H1 (cell line): ENCODE measurements at regions not wholly inside any gene's neighbourhood (a gene's known extent, or its start where the extent isn't known, plus 50 kb on each side); places are given as distances from the start of the nearest gene placed in this dataset.

Experiments
- CTCF ChIA-PET: fragments of 300-600 bp; sonication (Branson Sonifier 250); formaldehyde crosslinking; loops from one replicate; lab custom pipeline; 2021; ENCODE audit not compliant: partially characterized antibody; lab: Charles Lee
- POLR2A ChIA-PET: fragments of 300-600 bp; sonication (Branson Sonifier 250); formaldehyde crosslinking; loops from one replicate; lab custom pipeline; 2021; ENCODE audit warnings: inconsistent platforms; ENCODE audit not compliant: partially characterized antibody; lab: Charles Lee
- DNase-seq, 2 experiments: peaks; one replicate each; pipeline versions ENCODE4 v3.0.0 to v3.0.0-alpha.2; 2010 to 2022; ENCODE audit warnings: low spot score in 2 of 2, low read depth in 1 of 2, mixed read lengths in 1 of 2
- FAIRE-seq: peaks from 2 replicates; lab custom pipeline; 2011; peaks lifted over from hg19 to GRCh38; lab: Jason Lieb, UNC
- H2AFZ ChIP-seq: 2 replicates; pipeline ENCODE4 v1.8.1; 2012; ENCODE audit warnings: low read length, inconsistent platforms
- H2AK5ac ChIP-seq: 2 replicates; pipeline ENCODE4 v1.6.1; 2013; ENCODE audit warnings: low read depth, low read length
- H2BK120ac ChIP-seq: replicated peaks from 2 replicates; pipeline ENCODE3; 2013; ENCODE audit warnings: low read depth, low read length, inconsistent platforms
- H2BK12ac ChIP-seq: 2 replicates; pipeline ENCODE4 v1.6.1; 2013; ENCODE audit warnings: low read depth, low read length
- H2BK15ac ChIP-seq: 2 replicates; pipeline ENCODE4 v1.6.1; 2013; ENCODE audit warnings: low read length
- H2BK20ac ChIP-seq: 2 replicates; pipeline ENCODE4 v1.6.1; 2013; ENCODE audit warnings: low read length
- H2BK5ac ChIP-seq: 2 replicates; pipeline ENCODE4 v1.6.1; 2013; ENCODE audit warnings: low read depth, low read length
- H3K14ac ChIP-seq: 2 replicates; pipeline ENCODE4 v1.6.1; 2013; ENCODE audit warnings: inconsistent platforms; ENCODE audit not compliant: insufficient read length
- H3K18ac ChIP-seq: 2 replicates; pipeline ENCODE4 v1.6.1; 2013; ENCODE audit warnings: low read length; ENCODE audit errors: extremely low read depth
- H3K23ac ChIP-seq: 2 replicates; pipeline ENCODE4 v1.6.1; 2013; ENCODE audit warnings: inconsistent platforms; ENCODE audit not compliant: insufficient read length
- H3K23me2 ChIP-seq: 2 replicates; pipeline ENCODE4 v1.6.1; 2013; ENCODE audit warnings: low read depth, low read length
- H3K27ac ChIP-seq: 2 replicates; pipeline ENCODE4 v1.6.1; 2011; ENCODE audit warnings: low read depth, low read length, inconsistent platforms
- H3K27me3 ChIP-seq, 4 experiments: replicated peaks in 1 of 4; 1 replicate in 1 of 4; 2 replicates in 3 of 4; pipeline versions ENCODE4 v1.6.1 to v1.8.1; 2011 to 2013; ENCODE audit warnings: low read length in 3 of 4, mild to moderate bottlenecking in 3 of 4, inconsistent platforms in 2 of 4, mixed read lengths in 2 of 4, moderate library complexity in 1 of 4; ENCODE audit not compliant: control insufficient read depth in 3 of 4, insufficient read depth in 3 of 4; ENCODE audit errors: extremely low read depth in 1 of 4
- H3K36me3 ChIP-seq, 4 experiments: 2 replicates each; pipeline versions ENCODE4 v1.6.1 to v1.8.1; 2011 to 2013; ENCODE audit warnings: mild to moderate bottlenecking in 4 of 4, low read length in 3 of 4, moderate library complexity in 2 of 4, control low read depth in 1 of 4, inconsistent platforms in 1 of 4; ENCODE audit not compliant: insufficient read depth in 4 of 4, control insufficient read depth in 2 of 4
- H3K4ac ChIP-seq: replicated peaks from 2 replicates; pipeline ENCODE3; 2013; ENCODE audit warnings: low read length, low read depth, mixed read lengths, inconsistent platforms; ENCODE audit not compliant: insufficient read length
- H3K4me1 ChIP-seq, 4 experiments: replicated peaks in 1 of 4; 1 replicate in 1 of 4; 2 replicates in 3 of 4; pipeline versions ENCODE4 v1.6.1 to v1.8.1; 2011 to 2013; ENCODE audit warnings: low read length in 3 of 4, inconsistent platforms in 2 of 4, mixed read lengths in 1 of 4; ENCODE audit not compliant: insufficient read depth in 4 of 4, control insufficient read depth in 3 of 4
- H3K4me2 ChIP-seq, 2 experiments: 2 replicates each; pipeline versions ENCODE4 v1.6.1 to v1.8.1; 2011 to 2013; ENCODE audit warnings: low read depth in 2 of 2, low read length in 2 of 2, control low read depth in 1 of 2, inconsistent platforms in 1 of 2, mild to moderate bottlenecking in 1 of 2; ENCODE audit not compliant: insufficient read depth in 1 of 2
- H3K4me3 ChIP-seq, 4 experiments: fragments of 200-600, 300-600 bp in 1 of 4; sonication (generic), shearing (Covaris generic), sonication (Bioruptor Twin) in 1 of 4; 2 replicates each; pipeline versions ENCODE4 v1.5.1 to v1.8.1; 2011 to 2016; ENCODE audit warnings: low read length in 4 of 4, low read depth in 3 of 4, control low read depth in 2 of 4, inconsistent platforms in 2 of 4, mild to moderate bottlenecking in 2 of 4, mixed read lengths in 1 of 4, moderate library complexity in 1 of 4; ENCODE audit not compliant: insufficient read depth in 2 of 4; ENCODE audit errors: extremely low read depth in 1 of 4
- H3K56ac ChIP-seq: replicated peaks from 2 replicates; pipeline ENCODE3; 2013; ENCODE audit warnings: low read depth, mild to moderate bottlenecking, mixed read lengths, low read length, inconsistent platforms; ENCODE audit not compliant: insufficient read length
- H3K79me1 ChIP-seq: 2 replicates; pipeline ENCODE4 v1.6.1; 2013; ENCODE audit warnings: low read depth, low read length, control low read depth
- H3K79me2 ChIP-seq, 2 experiments: 2 replicates each; pipeline versions ENCODE4 v1.6.1 to v1.8.1; 2012 to 2013; ENCODE audit warnings: low read length in 2 of 2, mild to moderate bottlenecking in 2 of 2, inconsistent platforms in 1 of 2; ENCODE audit not compliant: insufficient read depth in 2 of 2, control insufficient read depth in 1 of 2
- H3K9ac ChIP-seq, 4 experiments: replicated peaks in 1 of 4; 1 replicate in 1 of 4; 2 replicates in 3 of 4; pipeline versions ENCODE4 v1.6.1 to v1.8.1; 2011 to 2013; ENCODE audit warnings: low read depth in 3 of 4, low read length in 3 of 4, control low read depth in 2 of 4, mild to moderate bottlenecking in 2 of 4, moderate library complexity in 2 of 4, inconsistent platforms in 1 of 4; ENCODE audit errors: extremely low read depth in 1 of 4
- H3K9me3 ChIP-seq, 2 experiments: 2 replicates each; pipeline versions ENCODE4 v1.6.1 to v1.8.1; 2012 to 2013; ENCODE audit warnings: mild to moderate bottlenecking in 2 of 2, moderate library complexity in 2 of 2, control low read depth in 1 of 2, inconsistent platforms in 1 of 2, low read depth in 1 of 2, low read length in 1 of 2, mixed read lengths in 1 of 2; ENCODE audit not compliant: insufficient read depth in 2 of 2
- H4K20me1 ChIP-seq, 2 experiments: replicated peaks in 1 of 2; 2 replicates each; pipeline versions ENCODE3 to v1.8.1; 2011 to 2013; ENCODE audit warnings: inconsistent platforms in 2 of 2, low read length in 2 of 2, mild to moderate bottlenecking in 1 of 2; ENCODE audit not compliant: insufficient read depth in 2 of 2, control insufficient read depth in 1 of 2
- H4K5ac ChIP-seq: 2 replicates; pipeline ENCODE4 v1.6.1; 2013; ENCODE audit warnings: low read length, low read depth, mixed read lengths, inconsistent platforms; ENCODE audit not compliant: insufficient read length
- H4K8ac ChIP-seq: 2 replicates; pipeline ENCODE4 v1.8.0; 2013; ENCODE audit warnings: mild to moderate bottlenecking, moderate library complexity, low read length, inconsistent platforms; ENCODE audit not compliant: insufficient read depth; ENCODE audit errors: extremely low read depth
- H4K91ac ChIP-seq: replicated peaks from 2 replicates; pipeline ENCODE3; 2013; ENCODE audit warnings: low read length, mixed read lengths, inconsistent platforms; ENCODE audit not compliant: insufficient read length
- SIN3A ChIP-seq, 2 experiments: IDR thresholded peaks in 1 of 2; conservative IDR thresholded peaks in 1 of 2; 2 replicates each; pipeline ENCODE4 v1.6.1; 2011 to 2012; ENCODE audit warnings: low read length in 2 of 2, improper control_type of control experiment in 1 of 2, low read depth in 1 of 2, mild to moderate bottlenecking in 1 of 2
- TCF12 ChIP-seq: IDR thresholded peaks from 2 replicates; pipeline ENCODE4 v1.6.1; 2011; ENCODE audit warnings: low read depth, mild to moderate bottlenecking, low read length
- USF2 ChIP-seq: IDR thresholded peaks from 2 replicates; pipeline ENCODE4 v1.6.1; 2011; ENCODE audit warnings: low read length, improper control_type of control experiment
- YY1 ChIP-seq: IDR thresholded peaks from 2 replicates; pipeline ENCODE4 v1.6.1; 2011; ENCODE audit warnings: low read depth, mild to moderate bottlenecking, low read length
- WGBS, 2 experiments: shearing (Covaris generic) in 1 of 2; methylation state at CpG; one replicate each; pipeline versions ENCODE4 v1.1.6 to v1.1.7; 2013 to 2015; ENCODE audit warnings: low lambda C conversion rate in 2 of 2, mixed read lengths in 2 of 2, inconsistent platforms in 1 of 2, low coverage in 1 of 2, missing lambda C conversion rate in 1 of 2; ENCODE audit not compliant: insufficient replicate concordance in 2 of 2, insufficient coverage in 1 of 2, insufficient read length in 1 of 2; ENCODE audit errors: extremely low coverage in 1 of 2, missing lambda C conversion rate in 1 of 2; 5-methylcytosine and 5-hydroxymethylcytosine counted together

- CTCF ChIA-PET = interaction anchor here (0.5 to 1.1 kb wide), 4 partner anchors 9 to 578 kb away, joined by 3 to 4 read pairs (median 3); no protein-coding TSS in a partner anchor
- POLR2A ChIA-PET = no interaction called here
- H4K91ac ChIP-seq = no peak overlapping the region
- no peak overlapping the region for H2AFZ ChIP-seq
- no peak for FAIRE-seq
- H2BK15ac ChIP-seq = no peak overlapping the region
- no peaks in the 10 kb centered on the region for H3K4me1 ChIP-seq
- peaks cover 3% of the 10 kb centered on the region; the same call in 1 of the 2 replicates for H3K79me1 ChIP-seq
- H3K9me3 ChIP-seq = no peaks in the 10 kb centered on the region
- no peaks in the 10 kb centered on the region for H4K20me1 ChIP-seq
- no peak overlapping the region for H4K8ac ChIP-seq
- DNase-seq = no peak
- H3K36me3 ChIP-seq = peaks cover 0 to 12% (median 3%) of the 10 kb centered on the region in 4 experiments; a peak in 3 of 8 replicates
- no peak overlapping the region for H3K27ac ChIP-seq
- no peak overlapping the region for H3K4ac ChIP-seq
- no peak overlapping the region for H2BK120ac ChIP-seq
- peaks cover 0 to 33% of the 10 kb centered on the region in 2 experiments; a peak in 3 of 4 replicates for H3K79me2 ChIP-seq
- no peak overlapping the region for H2AK5ac ChIP-seq
- H3K56ac ChIP-seq = no peak overlapping the region
- no peak overlapping the region for H3K23ac ChIP-seq
- H3K23me2 ChIP-seq = no peaks in the 10 kb centered on the region
- WGBS, 2 experiments = 92% methylated on average over 2 of the region's 2 CpGs; no CpG with 5 or more reads in 1 of the 2 experiments
- no peak overlapping the region for H3K4me3 ChIP-seq
- no peak overlapping the region for H3K18ac ChIP-seq
- H3K4me2 ChIP-seq = no peak overlapping the region
- no peak overlapping the region for H2BK5ac ChIP-seq
- H2BK12ac ChIP-seq = no peak overlapping the region
- no peak overlapping the region for H3K9ac ChIP-seq
- H3K14ac ChIP-seq = no peak overlapping the region
- H3K27me3 ChIP-seq = no peaks in the 10 kb centered on the region
- no peak overlapping the region for H2BK20ac ChIP-seq
- no peak overlapping the region for H4K5ac ChIP-seq
- TF ChIP-seq USF2 = no peak
- TF ChIP-seq SIN3A (conservative IDR thresholded peaks at IDR 0.05 in 1 of 2, IDR thresholded peaks at IDR 0.05 in 1 of 2; ENCODE audit: low read depth in 1 of 2, low read length in 2 of 2) = no peak
- no peak for TF ChIP-seq TCF12
- TF ChIP-seq YY1 = no peak
Measured at GRCh38 chr4:151581570-151581969, 172.6 kb downstream of the FHIP1A start.
